Gastroesophageal sphincter (tissue), 4 donors: ENCODE measurements at regions not wholly inside any gene's neighbourhood (a gene's known extent, or its start where the extent isn't known, plus 50 kb on each side); places are given as distances from the start of the nearest gene placed in this dataset.
"Not testable (repeated sequence)": the region's sequence is repeated elsewhere in the genome, so short reads cannot be mapped to it uniquely, and the experiment has no call there.

Experiments used
- ATAC-seq: fragments of 150-250 bp; one replicate; pipeline ENCODE4 v1.9.1; 2016; ENCODE audit warnings: mild to moderate bottlenecking, moderate library complexity
- H3K27ac ChIP-seq, 4 donors: fragments of 200-600 bp; sonication (generic) in 3 of 4; 1 replicate in 3 of 4; 2 replicates in 1 of 4; pipeline ENCODE4 v1.5.1; 2016 to 2019
- H3K27me3 ChIP-seq: fragments of 200-600 bp; sonication (generic); one replicate; pipeline ENCODE4 v1.5.1; 2019
- H3K36me3 ChIP-seq, 2 donors: fragments of 200-600 bp; sonication (generic); one replicate each; pipeline ENCODE4 v1.5.1; 2019; ENCODE audit warnings: control low read depth in 1 of 2
- H3K4me1 ChIP-seq, 3 donors: fragments of 200-600 bp; sonication (generic); 1 replicate in 2 of 3; 2 replicates in 1 of 3; pipeline ENCODE4 v1.5.1; 2016 to 2019; ENCODE audit warnings: control low read depth in 2 of 3
- H3K4me3 ChIP-seq, 2 donors: fragments of 200-600 bp; sonication (generic); one replicate each; pipeline ENCODE4 v1.5.1; 2019; ENCODE audit warnings: mild to moderate bottlenecking in 1 of 2, moderate library complexity in 1 of 2
- H3K9me3 ChIP-seq, 3 donors: fragments of 200-600 bp; sonication (generic); one replicate each; pipeline ENCODE4 v1.5.1; 2017 to 2019; ENCODE audit warnings: control low read depth in 2 of 3
- EP300 ChIP-seq: sonication (generic); formaldehyde crosslinking; IDR thresholded peaks from one replicate; pipeline ENCODE4 v1.6.1; 2017; ENCODE audit warnings: antibody characterized with exemption, mild to moderate bottlenecking
- POLR2A ChIP-seq, 2 donors: fragments of 450-650 bp; IDR thresholded peaks; one replicate each; pipeline ENCODE4 v1.6.1; 2017; ENCODE audit warnings: antibody characterized with exemption in 2 of 2, mild to moderate bottlenecking in 2 of 2, moderate library complexity in 1 of 2
- POLR2AphosphoS5 ChIP-seq: sonication (generic); formaldehyde crosslinking; IDR thresholded peaks from one replicate; pipeline ENCODE4 v1.6.1; 2017; ENCODE audit warnings: antibody characterized with exemption
- WGBS, 2 donors: methylation state at CpG; one replicate each; pipeline ENCODE4 v1.1.5; 2018; ENCODE audit warnings: low coverage in 1 of 2; 5-methylcytosine and 5-hydroxymethylcytosine counted together
- TF ChIP-seq, protein P1 (sequence below), 4 experiments: fragments of 200-600 bp in 2 of 4; fragments of 450-650 bp in 2 of 4; sonication (generic) in 1 of 4; IDR thresholded peaks; one replicate each; pipeline ENCODE4 v1.5.1; 2017 to 2019; ENCODE audit warnings: antibody characterized with exemption in 4 of 4, mild to moderate bottlenecking in 2 of 4, moderate library complexity in 2 of 4

DNA sequence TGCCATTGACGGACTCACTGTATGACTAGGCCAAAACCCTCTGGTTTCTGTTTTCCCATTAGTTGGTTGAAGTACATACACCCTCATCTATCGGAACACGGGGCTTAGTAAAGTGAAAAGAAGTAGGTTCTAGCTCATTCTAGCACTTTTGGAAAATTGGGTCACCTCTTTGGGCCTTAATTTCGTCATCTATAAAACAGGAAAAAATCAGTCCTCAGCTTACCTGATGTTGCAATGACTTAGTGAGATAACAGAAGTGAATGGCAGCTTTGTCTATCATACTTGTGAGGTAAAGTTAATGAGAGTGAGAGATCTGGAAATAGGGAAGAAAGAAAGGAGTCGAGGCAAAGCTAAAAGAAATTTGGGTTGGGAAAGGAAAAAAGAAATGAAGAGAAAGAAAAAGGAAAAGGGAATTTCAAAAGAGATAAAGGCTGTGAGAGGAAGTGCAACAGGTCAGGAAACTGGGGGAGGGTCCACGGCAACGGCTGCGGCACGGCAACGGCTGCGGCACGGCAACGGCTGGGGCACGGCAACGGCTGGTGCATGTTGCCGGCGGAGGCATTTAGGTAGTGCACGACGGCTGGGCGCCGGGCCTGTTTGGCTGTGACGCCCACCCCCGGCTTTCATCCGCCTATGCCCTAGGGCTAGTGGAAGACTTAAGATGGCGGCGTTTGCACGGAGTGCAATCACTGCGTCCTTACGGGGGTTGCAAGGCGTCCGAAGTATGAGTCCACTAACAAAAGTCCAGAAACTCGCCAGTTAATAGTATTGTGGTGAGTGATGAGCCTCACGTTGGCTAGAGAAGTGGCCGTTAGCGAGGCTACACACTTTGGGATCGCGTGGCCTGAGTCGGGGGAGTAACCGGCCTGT is 91.4 kb upstream of the XIST start:
- ATAC-seq, result peak; percentile 100
- H3K27ac ChIP-seq, result peak overlapping the region; percentile 74 to 91 (median 82)
- no peaks in the 10 kb centered on the region for H3K27me3 ChIP-seq
- peaks cover 0 to under 1% of the 10 kb centered on the region in 2 donors for H3K36me3 ChIP-seq
- no peaks in the 10 kb centered on the region for H3K9me3 ChIP-seq
- WGBS, 2 donors, result 8 to 10% methylated on average over 13 to 18 of the region's 39 CpGs
- TF ChIP-seq POLR2AphosphoS5 (peak; percentile 53), POLR2A (IDR thresholded peaks at IDR 0.05) (peak in 1 of 2 donors; percentile 19), EP300 (no peak)
- TF ChIP-seq, protein P1, sequence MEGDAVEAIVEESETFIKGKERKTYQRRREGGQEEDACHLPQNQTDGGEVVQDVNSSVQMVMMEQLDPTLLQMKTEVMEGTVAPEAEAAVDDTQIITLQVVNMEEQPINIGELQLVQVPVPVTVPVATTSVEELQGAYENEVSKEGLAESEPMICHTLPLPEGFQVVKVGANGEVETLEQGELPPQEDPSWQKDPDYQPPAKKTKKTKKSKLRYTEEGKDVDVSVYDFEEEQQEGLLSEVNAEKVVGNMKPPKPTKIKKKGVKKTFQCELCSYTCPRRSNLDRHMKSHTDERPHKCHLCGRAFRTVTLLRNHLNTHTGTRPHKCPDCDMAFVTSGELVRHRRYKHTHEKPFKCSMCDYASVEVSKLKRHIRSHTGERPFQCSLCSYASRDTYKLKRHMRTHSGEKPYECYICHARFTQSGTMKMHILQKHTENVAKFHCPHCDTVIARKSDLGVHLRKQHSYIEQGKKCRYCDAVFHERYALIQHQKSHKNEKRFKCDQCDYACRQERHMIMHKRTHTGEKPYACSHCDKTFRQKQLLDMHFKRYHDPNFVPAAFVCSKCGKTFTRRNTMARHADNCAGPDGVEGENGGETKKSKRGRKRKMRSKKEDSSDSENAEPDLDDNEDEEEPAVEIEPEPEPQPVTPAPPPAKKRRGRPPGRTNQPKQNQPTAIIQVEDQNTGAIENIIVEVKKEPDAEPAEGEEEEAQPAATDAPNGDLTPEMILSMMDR (IDR thresholded peaks at IDR 0.05), result peak in 1 of 4 experiments; percentile 10
- H3K4me3 ChIP-seq, result peak overlapping the region; percentile 68 to 92
- peaks cover 0 to 23% (median 5%) of the 10 kb centered on the region in 3 donors for H3K4me1 ChIP-seq

DNA sequence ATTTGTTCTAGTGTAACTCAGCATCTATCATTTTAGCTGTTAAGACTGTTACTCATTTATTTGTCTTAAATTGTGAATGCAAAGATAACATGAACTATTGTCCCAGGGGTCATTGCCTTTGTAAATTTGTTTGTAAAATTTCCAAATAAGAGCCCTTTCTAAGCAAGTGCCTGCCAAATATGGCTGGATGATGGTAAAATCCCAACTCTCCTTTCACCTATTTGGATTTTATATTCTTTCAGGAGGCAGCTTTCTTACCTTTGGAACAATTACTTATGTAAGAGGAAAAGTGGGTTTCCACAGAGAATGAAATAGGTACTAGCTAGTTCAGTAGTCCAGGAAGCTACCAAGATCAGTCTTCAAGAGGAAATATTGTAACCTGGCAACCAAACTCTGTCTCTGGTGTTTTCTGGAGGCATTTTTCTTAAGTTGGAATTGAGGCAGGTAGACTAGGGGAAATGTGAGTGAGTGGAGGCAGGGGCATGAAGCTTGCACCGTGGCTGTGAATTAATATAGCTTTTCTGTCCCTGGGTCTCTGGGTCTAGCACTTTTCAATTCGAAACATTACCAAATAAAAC is 88.5 kb upstream of the XIST start:
- H3K4me1 ChIP-seq, result peaks cover 0 to 12% (median 2%) of the 10 kb centered on the region in 3 donors
- no peaks in the 10 kb centered on the region for H3K27me3 ChIP-seq
- ATAC-seq, result no peak
- WGBS, 2 donors, result 78 to 81% methylated on average over 2 of the region's 2 CpGs
- TF ChIP-seq POLR2A (IDR thresholded peaks at IDR 0.05) (no peak), EP300 (no peak), POLR2AphosphoS5 (no peak)
- TF ChIP-seq, protein P1 (IDR thresholded peaks at IDR 0.05), result no peak
- H3K4me3 ChIP-seq, result no peak overlapping the region
- H3K27ac ChIP-seq, result no peak overlapping the region
- no peaks in the 10 kb centered on the region for H3K36me3 ChIP-seq
- no peaks in the 10 kb centered on the region for H3K9me3 ChIP-seq

DNA sequence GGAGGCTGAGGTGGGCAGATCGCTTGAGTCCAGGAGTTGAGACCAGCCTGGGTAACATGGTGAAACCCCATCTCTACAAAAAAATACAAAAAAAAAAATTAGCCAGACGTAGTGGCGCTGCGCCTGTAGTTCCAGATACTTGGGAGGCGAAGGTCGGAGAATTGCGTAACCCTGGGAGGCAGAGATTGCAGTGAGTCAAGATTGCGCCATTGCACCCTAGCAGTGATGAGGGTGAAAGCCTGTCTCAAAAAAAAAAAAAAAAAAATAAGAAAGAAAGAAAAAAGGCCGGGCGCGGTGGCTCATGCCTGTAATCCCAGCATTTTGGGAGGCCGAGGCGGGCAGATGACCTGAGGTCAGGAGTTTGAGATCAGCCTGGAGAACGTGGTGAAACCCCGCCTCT is 85.3 kb upstream of the XIST start:
- H3K27me3 ChIP-seq, H3K27ac ChIP-seq, H3K36me3 ChIP-seq, H3K4me1 ChIP-seq, ATAC-seq, H3K4me3 ChIP-seq, H3K9me3 ChIP-seq: not testable (repeated sequence)
- 70 to 100% methylated on average over 2 to 3 of the region's 15 CpGs for WGBS, 2 donors

DNA sequence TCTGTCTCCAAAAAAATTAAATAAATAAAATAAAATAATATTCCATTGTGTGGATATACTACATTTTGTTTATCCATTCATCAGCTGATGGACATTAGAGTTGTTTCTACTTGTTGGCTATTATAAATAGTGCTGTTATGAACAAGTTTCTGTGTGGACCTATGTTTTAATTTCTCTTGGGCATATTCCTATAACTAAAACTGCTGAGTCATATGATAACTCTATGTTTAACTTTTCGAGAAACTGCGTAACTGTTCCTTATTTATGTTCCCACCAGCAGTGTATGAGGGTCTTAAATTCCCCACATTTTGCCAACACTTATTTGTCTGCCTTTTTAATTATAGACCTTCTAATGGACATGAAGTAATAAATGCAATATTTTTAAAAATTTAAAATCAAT is 80.0 kb upstream of the XIST start:
- TF ChIP-seq, protein P1 (IDR thresholded peaks at IDR 0.05), result no peak
- no peak for TF ChIP-seq POLR2AphosphoS5
- TF ChIP-seq POLR2A (IDR thresholded peaks at IDR 0.05), result no peak
- no peak for TF ChIP-seq EP300
- Histone ChIP-seq H3K4me1 (no peaks in the 10 kb centered on the region), H3K27me3 (no peaks in the 10 kb centered on the region), H3K27ac (no peak overlapping the region), H3K9me3 (no peaks in the 10 kb centered on the region), H3K4me3 (no peak overlapping the region), H3K36me3 (no peaks in the 10 kb centered on the region)
- 100% methylated on average over 2 of the region's 2 CpGs for whole genome bisulfite sequencing, 2 donors
- no peak for ATAC-seq

DNA sequence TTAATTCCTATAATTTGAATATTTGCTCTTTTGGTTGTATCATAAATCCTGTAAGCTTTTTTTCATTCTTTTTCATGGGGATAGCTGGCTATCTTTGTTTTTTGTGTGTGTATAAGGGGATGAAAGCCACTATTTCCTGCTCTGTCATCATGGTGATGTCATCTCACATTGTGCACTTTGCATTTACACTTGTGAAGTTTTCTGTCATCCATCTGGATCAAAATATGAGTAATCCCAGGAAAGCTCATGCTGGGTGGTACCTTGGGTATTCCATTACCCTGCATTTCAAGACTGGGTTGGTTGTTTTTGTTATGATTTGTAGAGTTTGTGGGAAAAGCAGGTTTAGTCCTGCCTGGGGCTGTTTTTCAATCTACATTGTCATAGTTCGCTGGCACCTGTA is 77.8 kb upstream of the XIST start:
- no CpG with 5 or more reads among the region's 1 CpG for WGBS, 2 donors
- ATAC-seq, result no peak
- no peaks in the 10 kb centered on the region for H3K27me3 ChIP-seq
- no peak overlapping the region for H3K4me3 ChIP-seq
- H3K36me3 ChIP-seq, result no peaks in the 10 kb centered on the region
- TF ChIP-seq EP300 (no peak), POLR2AphosphoS5 (no peak), POLR2A (IDR thresholded peaks at IDR 0.05) (no peak)
- TF ChIP-seq, protein P1 (IDR thresholded peaks at IDR 0.05), result no peak
- H3K9me3 ChIP-seq, result no peaks in the 10 kb centered on the region
- H3K27ac ChIP-seq, result no peak overlapping the region
- H3K4me1 ChIP-seq, result no peaks in the 10 kb centered on the region
